Colonic mucosa (tissue), 4 donors: ENCODE measurements at regions not wholly inside any gene's neighbourhood (a gene's known extent, or its start where the extent isn't known, plus 50 kb on each side); places are given as distances from the start of the nearest gene placed in this dataset.
"Not testable (repeated sequence)": the region's sequence is repeated elsewhere in the genome, so short reads cannot be mapped to it uniquely, and the experiment has no call there.

Experiments used
- DNase-seq: peaks from one replicate; pipeline ENCODE4 v3.0.0-alpha.2; 2020
- H3K27ac ChIP-seq: fragments of 200-600 bp; one replicate; pipeline ENCODE4 v1.8.0; 2021
- H3K27me3 ChIP-seq: fragments of 200-600 bp; one replicate; pipeline ENCODE4 v1.8.0; 2021
- H3K36me3 ChIP-seq: fragments of 200-600 bp; one replicate; pipeline ENCODE4 v1.8.0; 2021
- H3K4me1 ChIP-seq: fragments of 200-600 bp; one replicate; pipeline ENCODE4 v1.8.0; 2021; ENCODE audit warnings: mild to moderate bottlenecking
- H3K4me3 ChIP-seq: fragments of 200-600 bp; one replicate; pipeline ENCODE4 v1.8.0; 2021
- H3K9ac ChIP-seq, 2 donors: one replicate each; pipeline ENCODE4 v1.7.0; 2013; ENCODE audit warnings: control low read depth in 2 of 2, low read depth in 2 of 2, low read length in 2 of 2
- H3K9me3 ChIP-seq: fragments of 200-600 bp; one replicate; pipeline ENCODE4 v1.8.0; 2021
- CTCF ChIP-seq: fragments of 200-600 bp; IDR thresholded peaks from one replicate; pipeline ENCODE4 v1.8.0; 2022; ENCODE audit warnings: antibody characterized with exemption, mild to moderate bottlenecking
- intact Hi-C: fragments of 100-400 bp; cut with DNase I; formaldehyde crosslinking; loops from one replicate; pipeline ENCODE4 v1.14.1; 2022
- donor health status: healthy.
- donor health status: DM: no; HTN: no; CAD: no.
- donor health status: DM: no; HTN: no; CAD: no.

- intact Hi-C loops: no loop called here
- no peak for TF ChIP-seq CTCF
- Histone ChIP-seq H3K36me3 (no peaks in the 10 kb centered on the region), H3K4me1 (no peaks in the 10 kb centered on the region), H3K4me3 (no peak overlapping the region), H3K27me3 (no peaks in the 10 kb centered on the region), H3K27ac (no peak overlapping the region), H3K9ac (no peak overlapping the region), H3K9me3 (no peaks in the 10 kb centered on the region)
- no peak for DNase-seq
These were observed 146.5 kb upstream of the INTU start for GRCh38 chr4:127486248-127486647.

GRCh38 chr4:127491571-127491970 lies 141.2 kb upstream of the INTU start:
- H3K9me3 ChIP-seq: no peaks in the 10 kb centered on the region
- no peak overlapping the region for H3K4me3 ChIP-seq
- H3K9ac ChIP-seq: no peak overlapping the region
- intact Hi-C loops: no loop called here
- TF ChIP-seq CTCF: no peak
- no peak overlapping the region for H3K27ac ChIP-seq
- no peaks in the 10 kb centered on the region for H3K27me3 ChIP-seq
- H3K4me1 ChIP-seq: no peaks in the 10 kb centered on the region
- no peak for DNase-seq
- no peaks in the 10 kb centered on the region for H3K36me3 ChIP-seq

GRCh38 chr4:127496875-127497274 lies 135.9 kb upstream of the INTU start:
- H3K9me3 ChIP-seq, H3K4me3 ChIP-seq, H3K27me3 ChIP-seq, H3K9ac ChIP-seq, intact Hi-C loops, DNase-seq, H3K4me1 ChIP-seq, H3K27ac ChIP-seq, H3K36me3 ChIP-seq: not testable (repeated sequence)

GRCh38 chr4:127498366-127498765 lies 134.4 kb upstream of the INTU start:
- H3K27me3 ChIP-seq: no peaks in the 10 kb centered on the region
- no peaks in the 10 kb centered on the region for H3K36me3 ChIP-seq
- no peak for DNase-seq
- TF ChIP-seq CTCF: no peak
- H3K27ac ChIP-seq: no peak overlapping the region
- H3K4me3 ChIP-seq: no peak overlapping the region
- intact Hi-C loops: no loop called here
- H3K9me3 ChIP-seq: no peaks in the 10 kb centered on the region
- no peaks in the 10 kb centered on the region for H3K4me1 ChIP-seq
- H3K9ac ChIP-seq: no peak overlapping the region

- Histone ChIP-seq H3K36me3 (no peaks in the 10 kb centered on the region), H3K27me3 (no peaks in the 10 kb centered on the region), H3K9ac (no peak overlapping the region), H3K27ac (no peak overlapping the region), H3K9me3 (no peaks in the 10 kb centered on the region), H3K4me3 (no peak overlapping the region), H3K4me1 (no peaks in the 10 kb centered on the region)
- TF ChIP-seq CTCF: no peak
- DNase-seq: no peak
- intact Hi-C loops: no loop called here
These were observed 132.5 kb upstream of the INTU start for GRCh38 chr4:127500242-127500641.

GRCh38 chr4:127501103-127501502 lies 131.7 kb upstream of the INTU start:
- no peaks in the 10 kb centered on the region for H3K36me3 ChIP-seq
- no peak for TF ChIP-seq CTCF
- H3K27me3 ChIP-seq: no peaks in the 10 kb centered on the region
- H3K9me3 ChIP-seq: no peaks in the 10 kb centered on the region
- no peak overlapping the region for H3K4me3 ChIP-seq
- DNase-seq: no peak
- no peak overlapping the region for H3K9ac ChIP-seq
- no peak overlapping the region for H3K27ac ChIP-seq
- intact Hi-C loops: no loop called here
- no peaks in the 10 kb centered on the region for H3K4me1 ChIP-seq
